ENCODE measurements at regions not wholly inside any gene's neighbourhood (a gene's known extent, or its start where the extent isn't known, plus 50 kb on each side); places are given as distances from the start of the nearest gene placed in this dataset.
A peak's percentile ranks its signal among the peaks of the same experiment; 100 is the strongest.
"Not testable (repeated sequence)": the region's sequence is repeated elsewhere in the genome, so short reads cannot be mapped to it uniquely, and the experiment has no call there.

DNA sequence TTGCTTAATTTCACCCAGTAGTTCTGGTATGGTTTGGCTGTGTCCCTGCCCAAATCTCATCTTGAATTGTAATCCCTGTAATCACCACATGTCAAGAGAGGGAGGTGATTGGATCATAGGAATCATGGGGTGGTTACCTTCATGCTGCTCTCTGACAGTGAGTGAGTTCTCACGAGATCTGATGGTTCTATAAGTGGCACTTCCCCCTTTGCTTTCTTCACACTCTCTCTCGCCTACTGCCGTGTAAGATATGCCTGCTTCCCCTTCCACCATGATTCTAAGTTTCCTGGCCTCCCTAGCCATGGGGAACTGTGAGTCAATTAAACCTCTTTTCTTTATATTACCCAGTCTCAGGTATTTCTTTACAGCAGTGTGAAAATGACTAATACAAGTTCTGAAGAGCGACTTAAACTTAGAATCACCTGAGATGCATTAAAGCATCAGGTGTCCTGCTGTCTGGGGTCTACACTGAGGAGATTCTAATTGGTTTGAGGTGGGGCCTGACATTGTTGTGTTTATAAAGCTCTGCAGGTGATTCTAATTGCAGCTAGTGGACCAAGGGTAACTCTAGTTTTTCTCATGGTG, 82.1 kb upstream of the DTNBP1 start:
- Mint-ChIP-seq H3K9me3 (no peaks in the 10 kb centered on the region), H3K27ac (no peak overlapping the region), H3K4me3 (no peak overlapping the region), H3K36me3 (ENCODE audit: low read depth) (no peaks in the 10 kb centered on the region), H3K4me1 (ENCODE audit: low read depth) (no peaks in the 10 kb centered on the region), H3K27me3 (ENCODE audit: insufficient read depth) (no peaks in the 10 kb centered on the region)
- intact Hi-C loops (cut with micrococcal nuclease), result no loop called here
- no peak for DNase-seq (ENCODE audit: low spot score)

DNA sequence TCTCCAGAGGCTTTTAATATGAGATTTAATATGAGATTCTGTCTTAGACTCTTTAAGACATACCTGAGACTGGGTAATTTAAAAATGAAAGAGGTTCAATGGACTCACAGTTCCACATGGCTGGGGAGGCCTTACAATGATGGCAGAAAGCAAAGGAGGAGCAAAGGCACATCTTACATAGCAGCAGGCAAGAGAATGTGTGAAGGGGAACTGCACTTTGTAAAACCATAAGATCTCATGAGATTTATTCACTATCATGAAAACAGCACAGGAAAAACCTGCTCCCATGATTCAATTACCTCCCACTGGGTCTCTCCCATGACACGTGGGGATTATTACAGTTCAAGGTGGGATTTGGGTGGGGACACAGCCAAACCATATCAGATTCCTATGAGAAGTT, 79.2 kb upstream of the DTNBP1 start:
- H3K4me1 Mint-ChIP-seq (ENCODE audit: low read depth); H3K36me3 Mint-ChIP-seq (ENCODE audit: low read depth); H3K4me3 Mint-ChIP-seq; DNase-seq (ENCODE audit: low spot score); H3K27me3 Mint-ChIP-seq (ENCODE audit: insufficient read depth); intact Hi-C loops (cut with micrococcal nuclease); H3K9me3 Mint-ChIP-seq; H3K27ac Mint-ChIP-seq: not testable (repeated sequence)

GRCh38 chr6:15741405-15741804, 78.6 kb upstream of the DTNBP1 start:
- DNase-seq (ENCODE audit: low spot score), result no peak
- intact Hi-C loops (cut with micrococcal nuclease), result no loop called here
- H3K4me1 Mint-ChIP-seq (ENCODE audit: low read depth), result peaks cover 1% of the 10 kb centered on the region
- peaks cover 2% of the 10 kb centered on the region for H3K27me3 Mint-ChIP-seq (ENCODE audit: insufficient read depth)
- no peaks in the 10 kb centered on the region for H3K9me3 Mint-ChIP-seq
- H3K4me3 Mint-ChIP-seq, result no peak overlapping the region
- H3K36me3 Mint-ChIP-seq (ENCODE audit: low read depth), result no peaks in the 10 kb centered on the region
- no peak overlapping the region for H3K27ac Mint-ChIP-seq

DNA sequence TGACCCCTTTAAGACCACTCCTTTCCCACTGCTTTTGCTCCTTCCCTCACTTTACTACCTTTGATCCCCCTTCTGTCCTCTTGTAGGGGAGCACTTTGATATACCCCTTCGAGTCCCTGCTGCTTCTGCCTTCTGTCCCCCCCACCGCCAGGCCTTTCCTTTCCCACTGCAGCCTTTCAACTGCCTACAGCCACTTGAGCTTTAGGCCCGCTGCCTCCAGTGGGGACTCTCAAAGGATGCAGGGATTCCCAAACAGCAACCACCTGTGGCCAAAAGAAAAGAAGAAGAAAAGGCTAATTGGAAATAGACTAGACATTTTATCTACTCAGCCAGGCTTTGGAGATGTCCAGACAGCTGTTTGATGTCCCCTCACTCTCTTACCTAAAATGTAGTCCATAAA, 77.0 kb upstream of the DTNBP1 start:
- Mint-ChIP-seq H3K27ac (no peak overlapping the region), H3K4me3 (no peak overlapping the region), H3K9me3 (no peaks in the 10 kb centered on the region), H3K4me1 (ENCODE audit: low read depth) (peaks cover 15% of the 10 kb centered on the region), H3K27me3 (ENCODE audit: insufficient read depth) (peaks cover 2% of the 10 kb centered on the region), H3K36me3 (ENCODE audit: low read depth) (no peaks in the 10 kb centered on the region)
- no peak for DNase-seq (ENCODE audit: low spot score)
- intact Hi-C loops (cut with micrococcal nuclease), result no loop called here

GRCh38 chr6:15739353-15739752, 76.5 kb upstream of the DTNBP1 start:
- H3K27ac Mint-ChIP-seq, result no peak overlapping the region
- peaks cover 20% of the 10 kb centered on the region for H3K4me1 Mint-ChIP-seq (ENCODE audit: low read depth)

GRCh38 chr6:15738195-15738594, 75.4 kb upstream of the DTNBP1 start:
- H3K36me3 Mint-ChIP-seq (ENCODE audit: low read depth); DNase-seq (ENCODE audit: low spot score); H3K27ac Mint-ChIP-seq; H3K27me3 Mint-ChIP-seq (ENCODE audit: insufficient read depth); H3K4me3 Mint-ChIP-seq; H3K9me3 Mint-ChIP-seq; intact Hi-C loops (cut with micrococcal nuclease): not testable (repeated sequence)
- H3K4me1 Mint-ChIP-seq (ENCODE audit: low read depth), result peaks cover 31% of the 10 kb centered on the region

More at GRCh38 chr6:15739353-15739752, 76.5 kb upstream of the DTNBP1 start:
- DNase-seq (ENCODE audit: low spot score), result no peak
- Mint-ChIP-seq H3K4me3 (no peak overlapping the region), H3K9me3 (no peaks in the 10 kb centered on the region), H3K36me3 (ENCODE audit: low read depth) (no peaks in the 10 kb centered on the region), H3K27me3 (ENCODE audit: insufficient read depth) (peaks cover 2% of the 10 kb centered on the region)
- intact Hi-C loops (cut with micrococcal nuclease), result no loop called here

- intact Hi-C loops (cut with micrococcal nuclease), result no loop called here
- H3K27ac Mint-ChIP-seq, result peak overlapping the region; percentile 78
- H3K9me3 Mint-ChIP-seq, result no peaks in the 10 kb centered on the region
- H3K27me3 Mint-ChIP-seq (ENCODE audit: insufficient read depth), result peaks cover 2% of the 10 kb centered on the region
- no peak for DNase-seq (ENCODE audit: low spot score)
- H3K4me1 Mint-ChIP-seq (ENCODE audit: low read depth), result peaks cover 38% of the 10 kb centered on the region
- peak overlapping the region; percentile 6 for H3K4me3 Mint-ChIP-seq
- H3K36me3 Mint-ChIP-seq (ENCODE audit: low read depth), result no peaks in the 10 kb centered on the region
These were observed 73.5 kb upstream of the DTNBP1 start for GRCh38 chr6:15736297-15736696.

DNA sequence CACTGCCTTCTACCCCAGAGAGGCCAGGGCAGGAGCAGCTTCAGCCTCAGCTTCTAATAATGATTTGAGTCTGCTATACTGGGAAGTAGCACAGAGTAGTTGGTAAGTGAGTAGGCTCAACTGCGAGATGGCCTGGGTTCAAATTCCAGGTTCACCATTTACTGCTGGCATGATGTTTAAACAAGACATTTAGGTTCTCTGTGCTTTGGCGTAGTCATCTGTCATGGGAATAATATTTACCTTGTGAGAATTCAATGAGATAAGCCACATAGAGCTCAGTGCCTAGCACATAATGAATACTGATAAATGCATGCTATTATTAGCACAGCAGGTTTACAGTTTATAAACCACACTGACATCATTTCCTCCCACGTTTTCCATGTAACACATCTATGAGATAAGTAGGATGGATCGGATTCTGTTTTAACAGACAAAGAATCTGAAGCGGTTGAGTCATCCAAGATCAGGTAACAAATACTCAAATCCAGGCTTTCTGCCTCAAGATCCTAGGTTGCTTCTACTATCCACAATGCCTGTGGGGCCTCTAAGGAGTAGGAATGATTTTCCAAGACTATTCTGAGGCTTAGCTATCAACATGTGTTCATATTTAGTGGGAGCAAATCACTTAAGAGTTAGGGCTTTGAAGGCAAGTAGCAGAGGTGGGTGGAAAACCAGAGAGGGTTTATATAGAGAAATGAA, 72.9 kb upstream of the DTNBP1 start:
- peaks cover 38% of the 10 kb centered on the region for H3K4me1 Mint-ChIP-seq (ENCODE audit: low read depth)

GRCh38 chr6:15734118-15734897, 71.5 kb upstream of the DTNBP1 start:
- intact Hi-C loops (cut with micrococcal nuclease), result loop anchor here (2.0 kb wide), 1 partner anchor 20 kb away; no protein-coding TSS in a partner anchor
- no peak for DNase-seq (ENCODE audit: low spot score)
- H3K9me3 Mint-ChIP-seq, result no peaks in the 10 kb centered on the region
- H3K36me3 Mint-ChIP-seq (ENCODE audit: low read depth), result no peaks in the 10 kb centered on the region
- H3K27me3 Mint-ChIP-seq (ENCODE audit: insufficient read depth), result peaks cover 3% of the 10 kb centered on the region
- no peak overlapping the region for H3K4me3 Mint-ChIP-seq
- H3K27ac Mint-ChIP-seq, result no peak overlapping the region
- peaks cover 38% of the 10 kb centered on the region for H3K4me1 Mint-ChIP-seq (ENCODE audit: low read depth)

More for the DNA sequence above, 72.9 kb upstream of the DTNBP1 start:
- Mint-ChIP-seq H3K9me3 (no peaks in the 10 kb centered on the region), H3K27me3 (ENCODE audit: insufficient read depth) (peaks cover 2% of the 10 kb centered on the region), H3K27ac (peak overlapping the region; percentile 78), H3K36me3 (ENCODE audit: low read depth) (no peaks in the 10 kb centered on the region), H3K4me3 (peak overlapping the region; percentile 6)
- intact Hi-C loops (cut with micrococcal nuclease), result loop anchor here (2.0 kb wide), 1 partner anchor 21 kb away; no protein-coding TSS in a partner anchor
- DNase-seq (ENCODE audit: low spot score), result no peak

DNA sequence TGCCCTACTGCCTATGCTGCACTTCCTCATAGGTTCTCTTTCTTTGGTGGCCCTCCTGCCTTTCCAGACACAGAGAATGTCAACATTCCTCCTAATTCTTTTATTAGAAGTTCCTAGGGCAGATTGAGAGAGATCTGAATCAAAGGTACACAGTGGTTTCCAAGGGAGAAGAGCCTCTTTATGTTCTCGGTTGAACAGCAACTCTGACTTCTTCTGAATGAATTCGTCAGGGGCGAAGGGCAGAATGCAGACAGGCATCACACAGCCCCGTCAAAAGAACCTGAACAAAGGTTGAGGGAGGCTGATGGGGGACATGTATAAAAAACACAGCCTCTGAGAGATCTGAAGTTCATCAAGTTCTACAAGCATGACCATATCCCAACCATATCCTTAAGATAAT, 68.1 kb upstream of the DTNBP1 start:
- Mint-ChIP-seq H3K27ac (no peak overlapping the region), H3K9me3 (no peaks in the 10 kb centered on the region), H3K36me3 (ENCODE audit: low read depth) (no peaks in the 10 kb centered on the region), H3K4me3 (no peak overlapping the region), H3K27me3 (ENCODE audit: insufficient read depth) (peaks cover 4% of the 10 kb centered on the region), H3K4me1 (ENCODE audit: low read depth) (peaks cover 32% of the 10 kb centered on the region)
- intact Hi-C loops (cut with micrococcal nuclease), result no loop called here
- DNase-seq (ENCODE audit: low spot score), result no peak

- no peaks in the 10 kb centered on the region for H3K36me3 Mint-ChIP-seq (ENCODE audit: low read depth)
- H3K27ac Mint-ChIP-seq, result no peak overlapping the region
- peaks cover 4% of the 10 kb centered on the region for H3K27me3 Mint-ChIP-seq (ENCODE audit: insufficient read depth)
- no peak for DNase-seq (ENCODE audit: low spot score)
- intact Hi-C loops (cut with micrococcal nuclease), result no loop called here
- no peak overlapping the region for H3K4me3 Mint-ChIP-seq
- H3K4me1 Mint-ChIP-seq (ENCODE audit: low read depth), result peaks cover 27% of the 10 kb centered on the region
- H3K9me3 Mint-ChIP-seq, result no peaks in the 10 kb centered on the region
These were observed 67.6 kb upstream of the DTNBP1 start for GRCh38 chr6:15730442-15730841.

GRCh38 chr6:15722731-15723130, 59.9 kb upstream of the DTNBP1 start:
- H3K4me3 Mint-ChIP-seq, result no peak overlapping the region
- no peak overlapping the region for H3K27ac Mint-ChIP-seq
- no peak for DNase-seq (ENCODE audit: low spot score)
- no peaks in the 10 kb centered on the region for H3K4me1 Mint-ChIP-seq (ENCODE audit: low read depth)
- H3K9me3 Mint-ChIP-seq, result peaks cover 13% of the 10 kb centered on the region
- intact Hi-C loops (cut with micrococcal nuclease), result no loop called here
- H3K36me3 Mint-ChIP-seq (ENCODE audit: low read depth), result no peaks in the 10 kb centered on the region
- no peaks in the 10 kb centered on the region for H3K27me3 Mint-ChIP-seq (ENCODE audit: insufficient read depth)

- DNase-seq (ENCODE audit: low spot score), result no peak
- no peak overlapping the region for H3K27ac Mint-ChIP-seq
- H3K9me3 Mint-ChIP-seq, result peaks cover 16% of the 10 kb centered on the region
- H3K27me3 Mint-ChIP-seq (ENCODE audit: insufficient read depth), result no peaks in the 10 kb centered on the region
- intact Hi-C loops (cut with micrococcal nuclease), result loop anchor here (5.0 kb wide), 1 partner anchor 195 kb away; no protein-coding TSS in a partner anchor
- no peak overlapping the region for H3K4me3 Mint-ChIP-seq
- H3K36me3 Mint-ChIP-seq (ENCODE audit: low read depth), result no peaks in the 10 kb centered on the region
- peaks cover 11% of the 10 kb centered on the region for H3K4me1 Mint-ChIP-seq (ENCODE audit: low read depth)
These were observed 54.1 kb upstream of the DTNBP1 start for GRCh38 chr6:15716889-15717288.

Data from activated T-helper 1 cell treated with anti-CD3 and anti-CD28 coated beads, Interleukin-12 subunit alpha, Interleukin-12 subunit beta, Interleukin-2, Interleukin-4 antibody, amounts not matched to agents 30 ng/mL and 10 ng/mL and 1 ng/mL, durations not matched to agents 14 hours and 24 hours and 36 hours (primary cell).